ENCODE measurements at regions not wholly inside any gene's neighbourhood (a gene's known extent, or its start where the extent isn't known, plus 50 kb on each side); places are given as distances from the start of the nearest gene placed in this dataset.
"Not testable (repeated sequence)": the region's sequence is repeated elsewhere in the genome, so short reads cannot be mapped to it uniquely, and the experiment has no call there.

- Mint-ChIP-seq H3K36me3 (no peaks in the 10 kb centered on the region), H3K27me3 (peaks cover 1% of the 10 kb centered on the region), H3K9me3 (peaks cover 0 to 11% (median 5%) of the 10 kb centered on the region in 3 donors), H3K4me3 (no peak overlapping the region), H3K27ac (no peak overlapping the region), H3K4me1 (peaks cover 0 to 2% (median 0%) of the 10 kb centered on the region in 3 donors)
These were observed 128.0 kb downstream of the BARX2 start for GRCh38 chr11:129503646-129504045.

DNA sequence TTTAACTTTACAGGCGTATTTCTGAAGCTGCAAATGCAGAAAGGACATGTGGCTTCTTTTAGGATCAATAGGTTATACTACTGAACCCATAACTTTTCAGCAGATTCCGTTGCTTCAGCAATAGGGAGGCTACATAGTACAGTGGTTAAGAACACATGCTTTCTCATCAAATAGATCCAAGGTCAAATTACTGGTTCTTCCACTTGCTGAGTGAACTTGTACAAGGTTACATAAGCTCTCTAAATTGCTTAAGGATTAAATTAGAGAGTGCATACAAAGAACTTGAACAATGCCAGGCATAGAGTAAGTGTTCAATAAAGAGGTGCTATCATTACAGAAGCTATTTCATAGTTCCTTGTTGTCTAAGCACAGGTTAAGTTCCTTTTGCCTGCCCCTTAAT lies 129.6 kb downstream of the BARX2 start:
- no peaks in the 10 kb centered on the region for H3K36me3 Mint-ChIP-seq
- H3K9me3 Mint-ChIP-seq, result peaks cover 4 to 11% (median 5%) of the 10 kb centered on the region in 3 donors
- H3K27ac Mint-ChIP-seq, result no peak overlapping the region
- no peak overlapping the region for H3K4me3 Mint-ChIP-seq
- peaks cover 0 to 1% (median 0%) of the 10 kb centered on the region in 3 donors for H3K4me1 Mint-ChIP-seq
- H3K27me3 Mint-ChIP-seq, result no peaks in the 10 kb centered on the region

DNA sequence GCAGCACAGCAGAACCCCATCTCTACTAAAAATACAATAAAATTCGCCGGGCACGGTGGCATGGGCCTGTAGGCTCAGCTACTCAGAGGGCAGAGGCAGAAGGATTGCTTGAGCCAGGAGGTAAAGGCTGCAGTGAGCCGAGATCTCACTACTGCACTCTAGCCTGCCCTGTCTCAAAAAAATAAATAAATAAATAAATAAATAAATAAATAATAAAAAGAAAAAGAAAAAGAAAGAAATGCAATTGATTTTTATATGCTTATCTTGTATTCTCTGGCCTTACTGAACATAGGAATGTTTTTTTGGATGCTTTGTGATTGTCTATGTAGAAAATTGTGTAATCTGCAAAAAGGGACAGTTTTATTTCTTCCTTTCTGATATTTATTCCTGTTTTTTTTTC lies 132.5 kb downstream of the BARX2 start:
- Mint-ChIP-seq H3K27me3 (no peaks in the 10 kb centered on the region), H3K36me3 (no peaks in the 10 kb centered on the region), H3K4me3 (no peak overlapping the region), H3K4me1 (no peaks in the 10 kb centered on the region), H3K27ac (no peak overlapping the region), H3K9me3 (peaks cover 6 to 10% (median 7%) of the 10 kb centered on the region in 3 donors)

DNA sequence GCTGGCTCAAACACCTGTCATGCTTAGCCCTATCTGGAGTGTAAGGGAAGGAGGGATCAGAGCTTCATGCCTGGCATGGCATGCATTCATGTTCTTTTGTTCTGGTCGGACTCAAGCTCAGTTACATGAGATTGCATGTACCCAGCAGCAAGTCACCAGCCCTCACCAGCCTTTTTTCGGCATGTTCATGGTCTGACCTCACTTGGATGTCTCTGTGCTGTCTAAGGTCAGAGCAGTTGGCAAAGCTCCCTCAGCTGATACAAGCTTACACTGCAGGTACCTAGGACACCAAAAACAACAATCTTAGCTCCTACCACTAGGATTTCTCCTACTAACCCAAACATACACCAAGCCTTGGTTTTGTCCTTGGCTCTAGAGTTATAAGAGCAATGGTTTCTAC lies 152.6 kb downstream of the BARX2 start:
- Mint-ChIP-seq H3K4me3 (no peak overlapping the region), H3K27ac (no peak overlapping the region), H3K4me1 (no peaks in the 10 kb centered on the region), H3K36me3 (no peaks in the 10 kb centered on the region), H3K9me3 (peaks cover 2 to 6% (median 3%) of the 10 kb centered on the region in 3 donors), H3K27me3 (no peaks in the 10 kb centered on the region)

- Mint-ChIP-seq H3K27me3 (no peaks in the 10 kb centered on the region), H3K36me3 (no peaks in the 10 kb centered on the region), H3K9me3 (peaks cover 2 to 9% (median 8%) of the 10 kb centered on the region in 3 donors), H3K27ac (no peak overlapping the region), H3K4me1 (no peaks in the 10 kb centered on the region), H3K4me3 (peak overlapping the region in 1 of 4 donors; percentile 14)
These were observed 154.7 kb downstream of the BARX2 start for GRCh38 chr11:129530154-129530895.

DNA sequence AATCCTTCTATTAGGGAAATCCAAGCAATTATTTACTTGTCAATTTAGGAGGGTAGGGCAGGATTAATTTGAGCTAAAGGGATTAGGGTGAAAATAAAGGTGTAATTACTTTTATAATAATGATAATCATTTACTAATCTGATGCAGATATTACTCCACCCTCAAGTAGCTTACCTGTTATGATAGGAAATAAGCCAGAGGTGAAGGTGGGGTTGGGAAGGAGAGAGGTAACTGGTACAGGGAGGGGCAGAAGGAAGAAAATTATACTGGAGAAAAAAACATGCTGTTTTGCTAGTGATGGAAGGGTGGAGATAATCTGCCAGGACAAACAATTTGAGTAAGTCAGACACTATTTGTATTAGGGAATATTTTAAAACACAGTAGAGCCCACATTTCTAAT lies 157.7 kb downstream of the BARX2 start:
- Mint-ChIP-seq H3K9me3 (peaks cover 3 to 23% (median 7%) of the 10 kb centered on the region in 3 donors), H3K4me1 (no peaks in the 10 kb centered on the region), H3K4me3 (no peak overlapping the region), H3K27ac (no peak overlapping the region), H3K27me3 (no peaks in the 10 kb centered on the region), H3K36me3 (peaks cover 2% of the 10 kb centered on the region)

DNA sequence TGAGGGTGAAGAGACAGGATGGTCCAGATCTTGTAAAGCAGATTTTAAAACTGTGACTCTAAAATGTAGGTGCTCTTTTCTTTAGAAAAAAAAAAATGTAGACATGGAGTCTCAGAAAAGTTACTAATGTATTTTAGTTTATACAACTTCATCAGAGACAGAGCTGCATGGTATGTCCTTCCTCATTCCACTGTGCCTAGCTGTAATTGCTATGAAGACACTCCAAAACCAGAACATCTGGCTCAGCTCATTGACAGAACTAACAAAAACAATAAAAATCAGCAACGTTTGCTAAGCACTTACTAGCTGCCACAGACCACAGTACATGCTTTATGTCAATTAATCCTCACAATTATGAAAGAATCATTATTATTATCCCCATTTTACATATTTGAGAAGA lies 160.7 kb downstream of the BARX2 start:
- peaks cover 3 to 27% (median 14%) of the 10 kb centered on the region in 3 donors for H3K9me3 Mint-ChIP-seq
- H3K36me3 Mint-ChIP-seq, result peaks cover 2% of the 10 kb centered on the region
- H3K4me1 Mint-ChIP-seq, result no peaks in the 10 kb centered on the region
- H3K4me3 Mint-ChIP-seq, result no peak overlapping the region
- H3K27me3 Mint-ChIP-seq, result no peaks in the 10 kb centered on the region
- H3K27ac Mint-ChIP-seq, result no peak overlapping the region

- H3K4me1 Mint-ChIP-seq, result peaks cover 0 to under 1% (median 0%) of the 10 kb centered on the region in 3 donors
- peak overlapping the region in 1 of 3 donors; percentile 51 for H3K27ac Mint-ChIP-seq
- no peak overlapping the region for H3K4me3 Mint-ChIP-seq
- H3K9me3 Mint-ChIP-seq, result peaks cover 3 to 27% (median 11%) of the 10 kb centered on the region in 3 donors
- peaks cover 2% of the 10 kb centered on the region for H3K36me3 Mint-ChIP-seq
- no peaks in the 10 kb centered on the region for H3K27me3 Mint-ChIP-seq
These were observed 162.7 kb downstream of the BARX2 start for GRCh38 chr11:129538323-129538722.

- Mint-ChIP-seq H3K27ac (no peak overlapping the region), H3K27me3 (no peaks in the 10 kb centered on the region), H3K4me1 (peaks cover 0 to 3% (median 0%) of the 10 kb centered on the region in 3 donors), H3K9me3 (peaks cover 4 to 9% (median 6%) of the 10 kb centered on the region in 3 donors), H3K36me3 (peaks cover 2% of the 10 kb centered on the region), H3K4me3 (no peak overlapping the region)
These were observed 168.1 kb downstream of the BARX2 start for GRCh38 chr11:129543515-129544290.

GRCh38 chr11:129544691-129545090 lies 169.0 kb downstream of the BARX2 start:
- H3K27ac Mint-ChIP-seq, result peak overlapping the region in 1 of 3 donors; percentile 33
- peaks cover 0 to 3% (median 0%) of the 10 kb centered on the region in 3 donors for H3K4me1 Mint-ChIP-seq
- H3K4me3 Mint-ChIP-seq, result no peak overlapping the region
- H3K9me3 Mint-ChIP-seq, result peaks cover 4 to 8% (median 7%) of the 10 kb centered on the region in 3 donors
- peaks cover 2% of the 10 kb centered on the region for H3K36me3 Mint-ChIP-seq
- H3K27me3 Mint-ChIP-seq, result no peaks in the 10 kb centered on the region

- Mint-ChIP-seq H3K4me1 (peaks cover 0 to 3% (median 0%) of the 10 kb centered on the region in 3 donors), H3K9me3 (peaks cover 4 to 8% (median 7%) of the 10 kb centered on the region in 3 donors), H3K4me3 (no peak overlapping the region), H3K27me3 (no peaks in the 10 kb centered on the region), H3K36me3 (peaks cover 2% of the 10 kb centered on the region), H3K27ac (no peak overlapping the region)
These were observed 170.6 kb downstream of the BARX2 start for GRCh38 chr11:129546266-129546665.

GRCh38 chr11:129557421-129557820 lies 181.8 kb downstream of the BARX2 start:
- Mint-ChIP-seq H3K27me3 (no peaks in the 10 kb centered on the region), H3K36me3 (no peaks in the 10 kb centered on the region), H3K9me3 (peaks cover 0 to 3% (median 0%) of the 10 kb centered on the region in 3 donors), H3K4me3 (peak overlapping the region in 1 of 4 donors; percentile 49), H3K27ac (no peak overlapping the region), H3K4me1 (no peaks in the 10 kb centered on the region)

- H3K4me3 Mint-ChIP-seq, result no peak overlapping the region
- peaks cover 2 to 11% (median 5%) of the 10 kb centered on the region in 3 donors for H3K9me3 Mint-ChIP-seq
- H3K36me3 Mint-ChIP-seq, result no peaks in the 10 kb centered on the region
- H3K4me1 Mint-ChIP-seq, result no peaks in the 10 kb centered on the region
- H3K27ac Mint-ChIP-seq, result no peak overlapping the region
- no peaks in the 10 kb centered on the region for H3K27me3 Mint-ChIP-seq
These were observed 193.4 kb downstream of the BARX2 start for GRCh38 chr11:129569007-129569406.

DNA sequence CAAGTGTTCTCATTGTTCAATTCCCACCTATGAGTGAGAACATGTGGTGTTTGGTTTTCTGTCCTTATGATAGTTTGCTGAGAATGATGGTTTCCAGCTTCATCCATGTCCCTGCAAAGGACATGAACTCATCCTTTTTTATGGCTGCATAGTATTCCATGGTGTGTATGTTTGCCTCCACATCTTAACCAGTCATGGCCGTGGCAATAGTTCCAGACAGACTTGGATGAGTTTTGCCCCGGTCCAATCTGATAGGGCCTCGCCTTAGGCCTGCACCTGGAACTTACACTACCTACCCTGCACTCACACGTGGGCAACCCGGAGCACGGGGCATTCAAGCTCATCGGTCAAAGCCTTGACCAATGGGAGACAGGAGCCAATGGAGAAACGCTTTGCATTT lies 197.0 kb downstream of the BARX2 start:
- not testable (repeated sequence) for H3K27ac Mint-ChIP-seq, H3K27me3 Mint-ChIP-seq, H3K4me1 Mint-ChIP-seq, H3K4me3 Mint-ChIP-seq, H3K36me3 Mint-ChIP-seq
- peaks cover 3 to 12% (median 11%) of the 10 kb centered on the region in 3 donors for H3K9me3 Mint-ChIP-seq

DNA sequence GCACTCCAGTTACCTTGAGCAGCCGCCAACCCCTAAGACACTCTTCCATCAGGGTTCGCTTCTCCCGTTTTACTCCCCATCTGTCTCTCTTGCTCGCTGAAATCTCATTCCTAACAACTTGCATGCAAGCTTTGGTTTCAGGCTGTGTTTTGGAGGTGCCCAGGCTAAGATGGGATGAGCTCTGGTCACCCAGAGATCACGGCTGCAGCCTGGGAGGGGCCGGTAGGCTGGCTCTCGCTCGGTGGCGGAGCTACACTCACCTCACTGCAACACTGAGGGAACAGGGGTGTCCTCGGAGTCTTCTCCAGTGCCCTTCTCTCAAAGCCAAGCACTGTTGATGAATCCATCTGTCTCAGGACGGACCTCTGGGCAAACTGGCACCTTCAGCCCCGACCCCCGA lies 197.5 kb downstream of the BARX2 start:
- H3K27me3 Mint-ChIP-seq, result no peaks in the 10 kb centered on the region
- H3K4me1 Mint-ChIP-seq, result no peaks in the 10 kb centered on the region
- no peak overlapping the region for H3K4me3 Mint-ChIP-seq
- peaks cover 5% of the 10 kb centered on the region for H3K36me3 Mint-ChIP-seq
- no peak overlapping the region for H3K27ac Mint-ChIP-seq
- H3K9me3 Mint-ChIP-seq, result peaks cover 3 to 12% (median 11%) of the 10 kb centered on the region in 3 donors
